ENCODE measurements at regions not wholly inside any gene's neighbourhood (a gene's known extent, or its start where the extent isn't known, plus 50 kb on each side); places are given as distances from the start of the nearest gene placed in this dataset.

GRCh38 chr13:111567637-111568036 is 247.2 kb downstream of the TEX29 start:
- DNase-seq (ENCODE audit: low read depth): no peak
- POLR2A ChIA-PET: no interaction called here

GRCh38 chr13:111568290-111568689 is 247.8 kb downstream of the TEX29 start:
- no peak for DNase-seq (ENCODE audit: low read depth)
- Histone ChIP-seq H3K27me3 (ENCODE audit: control insufficient read depth, insufficient read depth, low read length) (no peaks in the 10 kb centered on the region), H3K4me3 (ENCODE audit: low read depth, low read length) (no peak overlapping the region), H3K36me3 (ENCODE audit: control insufficient read depth, insufficient read depth, low read length) (no peaks in the 10 kb centered on the region)
- TF ChIP-seq CTCF (IDR thresholded peaks at IDR 0.05; ENCODE audit: insufficient read depth, low read depth, low read length): no peak
- ChIA-PET CTCF (no interaction called here), POLR2A (no interaction called here)

More at GRCh38 chr13:111567637-111568036, 247.2 kb downstream of the TEX29 start:
- Histone ChIP-seq H3K27me3 (ENCODE audit: control insufficient read depth, insufficient read depth, low read length) (no peaks in the 10 kb centered on the region), H3K36me3 (ENCODE audit: control insufficient read depth, insufficient read depth, low read length) (no peaks in the 10 kb centered on the region), H3K4me3 (ENCODE audit: low read depth, low read length) (no peak overlapping the region)
- TF ChIP-seq CTCF (IDR thresholded peaks at IDR 0.05; ENCODE audit: insufficient read depth, low read depth, low read length): no peak
- CTCF ChIA-PET: no interaction called here

GRCh38 chr13:111570911-111571310 is 250.5 kb downstream of the TEX29 start:
- TF ChIP-seq CTCF (IDR thresholded peaks at IDR 0.05; ENCODE audit: insufficient read depth, low read depth, low read length): no peak
- ChIA-PET POLR2A (no interaction called here), CTCF (no interaction called here)
- H3K27me3 ChIP-seq (ENCODE audit: control insufficient read depth, insufficient read depth, low read length): no peaks in the 10 kb centered on the region
- H3K4me3 ChIP-seq (ENCODE audit: low read depth, low read length): no peak overlapping the region
- no peaks in the 10 kb centered on the region for H3K36me3 ChIP-seq (ENCODE audit: control insufficient read depth, insufficient read depth, low read length)
- no peak for DNase-seq (ENCODE audit: low read depth)

GRCh38 chr13:111572956-111573761 is 252.7 kb downstream of the TEX29 start:
- TF ChIP-seq CTCF (IDR thresholded peaks at IDR 0.05; ENCODE audit: insufficient read depth, low read depth, low read length): no peak

GRCh38 chr13:111573801-111574200 is 253.4 kb downstream of the TEX29 start:
- Histone ChIP-seq H3K36me3 (ENCODE audit: control insufficient read depth, insufficient read depth, low read length) (no peaks in the 10 kb centered on the region), H3K4me3 (ENCODE audit: low read depth, low read length) (no peak overlapping the region), H3K27me3 (ENCODE audit: control insufficient read depth, insufficient read depth, low read length) (no peaks in the 10 kb centered on the region)
- DNase-seq (ENCODE audit: low read depth): no peak
- ChIA-PET POLR2A (no interaction called here), CTCF (no interaction called here)
- TF ChIP-seq CTCF (IDR thresholded peaks at IDR 0.05; ENCODE audit: insufficient read depth, low read depth, low read length): no peak

More at GRCh38 chr13:111572956-111573761, 252.7 kb downstream of the TEX29 start:
- H3K36me3 ChIP-seq (ENCODE audit: control insufficient read depth, insufficient read depth, low read length): no peaks in the 10 kb centered on the region
- ChIA-PET POLR2A (no interaction called here), CTCF (no interaction called here)
- H3K27me3 ChIP-seq (ENCODE audit: control insufficient read depth, insufficient read depth, low read length): no peaks in the 10 kb centered on the region
- no peak overlapping the region for H3K4me3 ChIP-seq (ENCODE audit: low read depth, low read length)
- DNase-seq (ENCODE audit: low read depth): no peak
